GM12874 (cell line): ENCODE measurements at regions not wholly inside any gene's neighbourhood (a gene's known extent, or its start where the extent isn't known, plus 50 kb on each side); places are given as distances from the start of the nearest gene placed in this dataset.

ENCODE experiments used
- TF ChIP-seq, protein P1 (sequence below): IDR thresholded peaks from 2 replicates; pipeline ENCODE4 v1.5.1; 2011; ENCODE audit warnings: low read depth, mild to moderate bottlenecking, control low read depth, low read length, moderate library complexity; ENCODE audit not compliant: insufficient read depth

DNA sequence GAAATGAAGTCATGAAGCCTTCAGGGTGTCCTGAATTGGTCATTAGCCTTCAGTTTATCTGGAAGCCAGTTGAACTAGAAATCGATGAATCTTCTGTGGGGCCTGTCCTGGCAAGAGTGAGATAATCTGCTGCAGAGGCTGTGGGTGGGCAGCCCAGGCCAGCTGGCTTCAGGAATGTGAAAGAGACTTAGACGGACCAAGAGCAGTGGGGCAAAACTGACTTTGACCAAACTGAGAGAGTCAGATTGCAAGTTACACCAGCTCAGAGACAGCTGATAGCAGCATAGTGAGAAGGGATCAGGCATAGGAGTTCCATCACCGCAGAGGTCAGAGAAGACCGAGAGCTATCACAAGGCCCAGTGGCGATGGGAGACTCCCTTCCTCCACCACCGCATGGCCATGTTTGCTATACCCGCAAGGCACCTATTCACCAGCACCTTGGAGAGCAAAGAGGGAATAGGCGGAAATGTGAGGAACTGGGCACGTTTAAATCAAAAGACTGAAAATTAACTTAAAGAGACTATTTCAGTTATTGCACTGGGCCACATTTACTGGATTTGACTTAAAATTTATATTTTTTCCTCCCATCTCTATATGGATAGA lies 50.0 kb upstream of the GLIS3 start:
- TF ChIP-seq, protein P1, sequence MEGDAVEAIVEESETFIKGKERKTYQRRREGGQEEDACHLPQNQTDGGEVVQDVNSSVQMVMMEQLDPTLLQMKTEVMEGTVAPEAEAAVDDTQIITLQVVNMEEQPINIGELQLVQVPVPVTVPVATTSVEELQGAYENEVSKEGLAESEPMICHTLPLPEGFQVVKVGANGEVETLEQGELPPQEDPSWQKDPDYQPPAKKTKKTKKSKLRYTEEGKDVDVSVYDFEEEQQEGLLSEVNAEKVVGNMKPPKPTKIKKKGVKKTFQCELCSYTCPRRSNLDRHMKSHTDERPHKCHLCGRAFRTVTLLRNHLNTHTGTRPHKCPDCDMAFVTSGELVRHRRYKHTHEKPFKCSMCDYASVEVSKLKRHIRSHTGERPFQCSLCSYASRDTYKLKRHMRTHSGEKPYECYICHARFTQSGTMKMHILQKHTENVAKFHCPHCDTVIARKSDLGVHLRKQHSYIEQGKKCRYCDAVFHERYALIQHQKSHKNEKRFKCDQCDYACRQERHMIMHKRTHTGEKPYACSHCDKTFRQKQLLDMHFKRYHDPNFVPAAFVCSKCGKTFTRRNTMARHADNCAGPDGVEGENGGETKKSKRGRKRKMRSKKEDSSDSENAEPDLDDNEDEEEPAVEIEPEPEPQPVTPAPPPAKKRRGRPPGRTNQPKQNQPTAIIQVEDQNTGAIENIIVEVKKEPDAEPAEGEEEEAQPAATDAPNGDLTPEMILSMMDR = no peak
